HUDEP-2 (cell line): ENCODE measurements at regions not wholly inside any gene's neighbourhood (a gene's known extent, or its start where the extent isn't known, plus 50 kb on each side); places are given as distances from the start of the nearest gene placed in this dataset.
"Not testable (repeated sequence)": the region's sequence is repeated elsewhere in the genome, so short reads cannot be mapped to it uniquely, and the experiment has no call there.

Experiments used
- DNase-seq, 76 experiments: peaks; one replicate each; lab custom pipeline; 2025; ENCODE audit not compliant: unreplicated experiment in 76 of 76; lab: John Stamatoyannopoulos, UW

DNA sequence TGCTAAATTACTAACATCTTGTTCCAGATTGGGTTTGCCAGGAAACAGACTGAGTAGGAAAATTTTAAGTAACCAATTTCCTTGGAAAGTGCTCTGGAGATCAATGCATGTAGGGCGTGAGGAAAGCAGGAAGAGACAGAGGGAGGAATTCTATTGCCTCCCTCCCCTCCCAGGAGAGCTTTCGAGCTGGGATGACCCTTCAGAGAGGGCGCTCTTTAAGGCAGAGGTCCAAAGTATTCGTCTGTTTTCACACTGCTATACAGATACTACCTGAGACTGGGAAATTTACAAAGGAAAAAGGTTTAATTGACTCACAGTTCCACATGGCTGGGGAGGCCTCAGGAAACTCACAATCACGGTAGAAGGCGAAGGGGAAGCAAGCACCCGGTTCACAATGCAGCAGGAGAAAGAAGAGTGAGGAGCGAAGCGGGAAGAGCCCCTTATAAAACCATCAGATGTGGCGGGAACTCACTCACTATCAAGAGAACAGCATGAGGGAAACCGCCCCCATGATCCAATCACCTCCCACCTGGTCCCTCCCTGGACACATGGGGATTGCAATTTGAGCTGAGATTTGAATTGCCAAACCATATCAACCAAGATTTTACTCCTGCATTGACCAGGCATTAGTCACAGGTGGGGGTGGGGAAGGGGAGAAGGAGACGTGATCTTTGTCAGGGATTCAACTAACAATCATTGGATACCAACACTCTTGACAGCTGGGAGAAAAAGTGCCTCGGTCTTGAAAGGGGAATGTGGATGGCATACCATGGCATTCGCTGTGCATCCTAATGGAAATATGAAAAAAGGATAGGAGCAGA is 63.8 kb downstream of the SLITRK2 start:
- DNase-seq, result no peak

DNA sequence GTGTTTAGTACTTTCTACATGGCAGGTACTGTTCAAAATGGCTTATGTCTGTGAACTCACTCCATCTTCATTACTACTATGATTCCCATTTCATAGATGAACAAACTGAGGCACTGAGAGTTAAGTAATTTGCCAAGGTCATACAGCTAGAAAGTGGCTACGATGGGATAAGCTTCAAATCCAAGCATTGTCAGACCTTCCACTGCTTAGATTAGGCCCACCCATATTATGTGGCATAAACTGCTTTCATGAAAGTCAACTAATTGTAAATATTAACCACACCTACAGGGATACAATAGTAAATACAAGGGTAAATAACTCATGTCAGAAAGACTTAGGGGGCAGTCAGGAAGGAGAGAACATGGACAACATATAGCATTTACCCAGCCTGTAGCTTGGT is 68.8 kb downstream of the SLITRK2 start:
- no peak for DNase-seq

DNA sequence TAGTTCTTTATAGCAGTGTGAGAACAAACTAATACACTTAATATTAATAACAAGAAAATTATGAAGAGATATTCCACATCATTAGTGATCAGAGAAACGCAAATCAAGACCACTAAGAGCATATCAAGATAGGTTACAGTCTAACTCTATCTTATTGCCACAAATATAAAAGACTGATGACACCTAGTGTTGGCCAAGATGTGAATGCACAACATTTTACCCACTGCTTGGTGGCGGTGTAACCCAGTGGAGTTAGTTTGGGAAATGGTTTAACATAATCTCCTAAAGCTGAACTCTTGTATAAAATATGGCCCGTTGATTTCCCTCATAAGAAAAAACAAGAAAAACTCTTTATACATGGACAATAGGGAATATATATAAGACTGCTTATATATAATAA is 92.4 kb downstream of the SLITRK2 start:
- no peak for DNase-seq

DNA sequence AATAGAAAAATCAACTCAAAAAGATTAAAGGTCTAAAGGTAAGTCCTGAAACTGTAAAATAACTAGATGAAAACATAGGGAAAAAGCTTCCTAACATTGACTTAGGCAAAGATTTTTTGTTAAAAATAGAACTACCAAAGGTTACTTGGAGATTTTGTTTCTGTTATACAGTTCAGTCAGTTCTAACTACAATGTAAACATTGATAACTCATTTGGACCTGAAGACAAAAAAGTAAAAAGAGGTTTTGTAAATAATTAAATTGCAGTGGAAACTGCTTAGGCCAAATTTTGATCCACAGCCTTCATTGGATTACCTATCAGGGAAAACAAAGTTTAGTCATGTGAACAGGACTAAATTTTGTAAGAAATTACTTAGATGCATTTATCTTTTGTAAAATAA is 101.8 kb downstream of the SLITRK2 start:
- DNase-seq, result no peak

DNA sequence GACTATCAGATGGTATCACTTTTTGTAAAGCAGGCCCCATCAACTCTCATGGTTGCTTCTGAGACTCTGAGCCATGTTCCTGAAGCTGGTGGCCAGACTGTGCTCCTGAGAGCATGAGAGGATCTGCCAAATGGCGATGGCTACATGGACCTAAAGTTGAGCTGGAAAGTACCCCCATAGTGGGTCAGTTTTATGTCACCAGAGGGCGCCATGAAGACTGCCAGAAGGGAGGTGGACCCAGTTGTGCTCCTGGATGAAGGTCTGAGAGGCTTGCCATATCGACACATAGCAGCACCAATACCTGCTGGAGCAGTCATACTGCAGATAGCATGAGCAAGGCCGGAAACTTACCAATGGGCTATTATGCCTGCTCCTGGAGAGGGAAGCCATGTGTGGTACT is 105.7 kb downstream of the SLITRK2 start:
- DNase-seq, result no peak

DNA sequence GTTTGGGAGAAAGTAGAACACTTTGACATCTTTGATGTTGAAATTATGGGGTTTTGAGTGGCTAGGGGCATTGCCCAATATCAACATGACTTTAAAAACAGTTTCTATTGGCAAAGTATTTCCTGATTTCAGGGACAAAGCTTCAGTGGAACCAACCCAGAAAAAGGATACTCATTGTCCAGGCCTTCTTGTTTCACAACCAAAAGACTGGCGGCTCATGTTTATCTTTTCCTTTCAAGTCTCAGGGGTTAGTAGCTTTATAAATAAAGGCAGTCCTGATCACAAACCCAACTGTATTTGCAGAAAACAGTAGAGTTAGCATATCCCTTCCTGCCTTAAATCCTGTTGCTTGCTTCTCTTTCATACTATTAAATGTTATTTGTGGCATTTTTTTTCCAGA is 119.1 kb downstream of the SLITRK2 start:
- no peak for DNase-seq

DNA sequence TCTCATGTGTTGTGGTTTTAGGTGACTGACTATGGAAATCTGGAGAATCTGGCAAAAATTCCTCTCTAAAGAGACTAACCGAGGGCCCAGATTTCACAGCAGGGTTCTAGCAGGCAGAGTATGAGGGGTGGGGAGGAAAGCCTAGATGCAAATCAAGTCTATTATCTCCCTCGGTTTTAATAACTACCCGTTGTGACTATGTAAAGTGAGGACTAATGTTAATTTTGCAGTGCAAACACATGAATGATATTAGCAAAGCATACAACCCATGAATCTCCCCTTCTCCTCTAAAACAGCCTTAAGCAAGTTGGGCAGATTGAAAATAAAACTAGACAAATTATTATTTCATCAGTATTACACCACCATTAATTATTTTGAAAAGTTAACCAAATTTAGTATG is 131.4 kb downstream of the SLITRK2 start:
- DNase-seq, result no peak

DNA sequence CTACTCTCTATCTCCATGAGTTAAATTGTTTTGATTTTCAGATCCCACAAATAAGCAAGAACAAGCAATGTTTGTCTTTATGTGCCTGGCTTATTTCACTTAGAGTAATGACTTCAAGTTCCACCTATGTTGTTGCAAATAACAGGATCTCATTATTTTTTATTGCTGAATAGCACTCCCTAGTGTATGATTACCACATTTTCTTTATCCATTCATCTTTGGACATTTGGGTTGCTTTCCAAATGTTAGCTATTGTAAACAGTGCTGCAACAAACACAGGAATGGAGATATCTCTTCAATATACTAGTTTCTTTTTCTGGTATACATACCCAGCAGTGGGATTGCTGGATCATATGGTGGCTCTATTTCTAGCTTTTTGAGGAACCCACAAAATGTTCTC is 136.0 kb downstream of the SLITRK2 start:
- DNase-seq, result no peak

DNA sequence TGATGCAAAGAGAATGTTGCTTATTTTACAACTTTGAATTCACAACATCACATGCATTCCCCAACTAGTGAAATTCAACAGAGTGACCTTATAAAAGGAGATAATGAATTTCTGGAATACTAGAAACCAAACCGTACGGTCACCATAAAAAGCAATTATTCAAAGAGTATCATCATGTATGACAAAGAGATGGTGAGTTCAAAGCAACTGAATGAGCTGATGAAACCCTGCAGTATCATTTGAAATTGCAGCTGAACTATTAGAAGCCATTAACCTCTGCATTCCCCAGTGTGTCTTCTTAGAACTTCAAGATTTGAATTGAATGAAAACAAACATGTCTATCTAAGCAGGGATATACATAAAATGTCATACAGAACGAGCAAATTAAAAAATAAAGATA is 172.4 kb downstream of the SLITRK2 start:
- no peak for DNase-seq

DNA sequence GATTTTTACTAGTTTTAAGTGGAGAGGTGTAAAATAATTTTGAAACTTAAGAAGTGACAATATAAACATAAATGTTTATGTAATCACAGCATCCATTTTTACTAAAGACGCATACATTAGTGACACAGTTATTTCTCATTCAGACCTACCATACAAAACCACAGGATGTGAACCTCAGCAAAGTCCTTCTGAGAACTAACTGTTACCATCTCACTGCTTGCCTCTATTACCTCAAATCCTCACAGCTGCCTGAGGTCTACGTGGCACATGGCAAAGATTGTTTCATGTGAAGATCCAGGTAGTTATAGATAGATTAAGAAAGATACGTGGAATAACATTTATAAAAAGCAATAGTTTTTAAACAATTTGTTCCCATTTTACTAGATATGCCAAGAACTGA is 189.0 kb downstream of the SLITRK2 start:
- DNase-seq, result no peak

DNA sequence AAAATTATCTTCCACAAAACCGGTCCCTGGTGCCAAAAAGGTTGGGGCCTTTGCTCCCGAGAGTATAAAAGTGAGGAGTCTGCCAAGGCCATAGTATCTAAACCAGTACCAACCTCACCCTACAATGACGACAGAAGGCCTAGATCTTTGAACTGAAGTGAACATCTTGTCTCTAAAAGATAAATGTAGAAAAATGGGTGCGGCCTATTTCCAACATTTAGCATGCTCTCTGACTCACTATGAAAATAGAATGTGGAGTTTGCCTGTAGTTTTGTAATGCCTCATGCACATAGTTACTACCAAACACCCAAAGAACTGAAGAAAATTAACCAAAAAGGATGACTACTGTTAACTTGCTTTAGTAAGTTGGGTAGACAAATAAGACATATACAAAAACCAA is 218.4 kb downstream of the SLITRK2 start:
- no peak for DNase-seq

DNA sequence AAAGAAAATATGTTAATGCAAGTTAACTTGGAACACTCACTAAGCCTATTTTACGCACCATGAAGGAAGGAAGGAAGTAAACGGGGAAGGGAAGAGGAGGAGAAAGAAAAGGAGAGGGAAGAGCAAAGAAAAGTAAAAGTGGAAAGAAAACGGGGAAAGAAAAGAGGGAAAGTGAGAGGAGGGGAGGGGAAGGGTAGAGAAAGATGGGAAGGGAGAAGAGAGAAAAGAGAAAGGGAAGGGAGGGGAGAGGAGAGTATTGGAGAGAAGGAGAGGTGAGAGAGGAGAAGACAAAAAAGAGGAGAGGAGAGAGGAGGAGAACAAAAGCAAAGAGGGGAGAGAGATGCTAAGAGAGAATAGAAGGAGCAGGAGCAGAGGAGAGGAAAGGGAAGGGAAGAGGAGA is 224.1 kb downstream of the SLITRK2 start:
- no peak for DNase-seq

DNA sequence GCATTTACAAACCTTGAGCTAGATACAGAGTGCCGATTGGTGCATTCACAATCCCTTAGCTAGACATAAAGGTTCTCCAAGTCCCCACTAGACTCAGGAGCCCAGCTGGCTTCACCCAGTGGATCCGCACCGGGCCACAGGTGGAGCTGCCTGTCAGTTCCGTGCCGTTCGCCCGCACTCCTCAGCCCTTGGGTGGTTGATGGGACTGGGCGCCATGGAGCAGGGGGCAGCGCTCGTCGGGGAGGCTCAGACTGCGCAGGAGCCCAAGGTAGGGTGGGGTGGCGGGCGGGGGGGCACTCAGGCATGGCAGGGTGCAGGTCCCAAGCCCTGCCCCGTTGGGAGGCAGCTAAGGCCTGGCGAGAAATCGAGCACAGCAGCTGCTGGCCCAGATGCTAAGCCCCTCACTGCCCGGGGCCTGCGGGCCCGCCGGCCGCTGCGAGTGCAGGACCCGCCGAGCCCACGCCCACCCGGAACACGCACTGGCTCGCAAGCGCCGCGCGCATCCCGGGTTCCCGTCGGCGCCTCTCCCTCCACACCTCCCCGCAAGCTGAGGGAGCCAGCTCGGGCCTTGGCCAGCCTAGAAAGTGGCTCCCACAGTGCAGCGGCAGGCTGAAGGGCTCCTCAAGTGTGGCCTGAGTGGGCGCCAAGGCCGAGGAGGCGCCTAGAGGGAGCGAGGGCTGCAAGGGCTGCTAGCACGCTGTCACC is 228.5 kb downstream of the SLITRK2 start:
- not testable (repeated sequence) for DNase-seq

DNA sequence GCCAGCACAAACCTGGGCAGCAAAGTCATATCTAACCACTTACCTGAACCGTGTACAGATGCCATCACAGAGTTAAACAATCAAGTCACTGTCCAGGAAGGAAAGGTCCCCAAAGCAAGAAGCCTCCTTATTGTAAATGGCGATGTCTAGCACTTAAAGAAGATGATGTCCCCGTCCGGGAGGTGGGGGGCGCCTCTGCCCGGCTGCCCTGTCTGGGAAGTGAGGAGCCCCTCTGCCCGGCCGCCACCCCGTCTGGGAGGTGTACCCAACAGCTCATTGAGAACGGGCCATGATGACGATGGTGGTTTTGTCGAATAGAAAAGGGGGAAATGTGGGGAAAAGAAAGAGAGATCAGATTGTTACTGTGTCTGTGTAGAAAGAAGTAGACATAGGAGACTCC is 231.9 kb downstream of the SLITRK2 start:
- not testable (repeated sequence) for DNase-seq

DNA sequence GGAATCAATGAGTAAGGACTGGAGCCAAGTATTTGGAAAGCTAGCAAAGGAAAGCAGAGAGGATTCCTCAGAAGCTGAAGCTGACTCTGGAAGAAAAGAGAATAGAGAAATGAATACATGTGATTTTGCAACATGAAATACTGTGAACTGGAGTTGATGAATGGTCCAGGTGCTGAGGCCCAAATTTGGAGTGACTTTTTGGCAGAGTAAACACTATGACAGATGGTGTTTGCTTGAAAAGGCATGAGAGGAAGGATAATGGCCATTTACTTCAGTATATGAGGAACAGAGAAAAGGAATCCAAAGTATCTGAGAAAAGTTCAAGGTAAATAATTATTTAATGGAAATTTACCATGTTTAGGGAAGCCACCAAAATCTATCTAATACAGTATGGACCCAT is 236.7 kb downstream of the SLITRK2 start:
- DNase-seq, result no peak

DNA sequence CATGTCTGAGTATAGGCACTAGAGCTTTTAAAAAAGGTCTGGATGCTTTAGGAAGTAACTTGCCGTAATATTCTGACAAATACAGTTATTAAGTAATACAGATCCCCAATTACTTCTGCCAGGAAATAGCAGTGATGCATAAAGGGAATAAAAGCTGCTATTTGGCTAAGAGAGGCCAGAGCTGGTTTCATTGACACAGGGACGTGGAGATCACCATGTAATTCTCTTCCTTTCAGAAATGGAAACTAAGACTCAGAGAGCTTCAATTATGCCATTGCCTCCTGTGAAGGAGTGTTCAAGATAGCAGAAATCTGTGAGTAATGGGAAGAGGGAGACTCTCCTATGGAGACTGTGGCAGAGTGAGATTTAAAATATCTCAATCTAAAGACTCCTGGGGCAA is 238.1 kb downstream of the SLITRK2 start:
- DNase-seq, result no peak

DNA sequence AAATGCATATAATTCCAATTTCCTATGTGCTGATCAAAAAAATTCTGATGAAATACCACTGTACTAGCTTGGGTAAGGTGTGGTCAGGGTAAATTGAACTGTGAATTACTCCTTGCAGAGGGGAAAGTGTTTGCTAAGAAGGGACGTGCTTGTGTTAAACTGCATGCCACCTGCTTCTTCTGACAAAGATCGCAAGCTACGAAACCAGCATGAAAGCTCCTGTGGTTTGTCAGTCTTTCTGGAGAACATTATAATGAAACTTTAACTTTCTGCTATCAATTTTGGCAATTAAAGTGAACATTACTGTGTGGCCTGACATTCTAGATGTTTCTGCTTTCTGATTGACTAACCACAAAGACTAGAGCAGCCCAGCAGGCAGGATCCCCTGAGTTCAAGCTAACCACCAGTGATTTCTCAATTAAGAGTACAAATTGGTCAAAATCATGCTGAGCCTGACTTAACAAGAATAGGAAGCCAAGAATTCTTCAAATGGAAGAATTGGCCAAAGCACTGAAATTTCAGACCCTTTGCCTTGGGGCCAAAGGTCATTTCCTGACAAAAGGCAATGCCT is 239.0 kb downstream of the SLITRK2 start:
- DNase-seq, result no peak

DNA sequence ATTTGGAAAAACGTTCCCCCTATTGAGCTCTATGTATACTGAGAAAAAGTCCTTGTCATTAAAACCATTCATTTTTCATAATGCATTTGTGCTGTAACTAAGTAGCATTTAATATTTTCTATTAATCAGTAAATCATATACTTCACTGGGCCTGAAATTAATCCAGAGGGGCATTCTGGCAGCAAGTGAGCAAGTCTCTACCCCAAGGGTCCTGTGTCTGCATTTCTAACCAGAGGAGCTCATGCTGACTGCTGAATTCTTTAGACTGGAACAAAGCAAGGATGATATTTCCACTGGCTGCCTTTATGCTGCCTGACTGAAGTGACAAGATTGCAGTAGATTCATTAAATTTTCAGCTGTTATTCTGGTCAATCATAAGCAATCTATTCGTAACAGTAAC is 246.5 kb downstream of the SLITRK2 start:
- DNase-seq, result no peak

DNA sequence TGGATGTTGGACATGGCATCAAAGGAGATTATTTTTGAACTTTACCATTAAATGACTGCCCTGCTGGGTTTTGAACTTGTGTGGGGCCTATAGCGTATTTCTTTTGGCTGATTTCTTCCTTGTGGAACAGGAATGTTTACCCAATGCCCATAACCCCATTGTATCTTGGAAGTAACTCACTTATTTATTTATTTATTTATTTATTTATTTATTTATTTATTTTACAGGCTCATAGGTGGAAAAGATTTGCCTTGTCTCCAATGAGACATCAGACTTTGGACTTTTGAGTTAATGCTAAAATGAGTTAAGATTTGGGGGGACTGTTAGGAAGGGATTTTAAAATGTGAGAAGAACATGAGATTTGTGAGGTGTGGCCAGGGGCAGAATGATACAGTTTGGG is 273.1 kb downstream of the SLITRK2 start:
- DNase-seq, result no peak

DNA sequence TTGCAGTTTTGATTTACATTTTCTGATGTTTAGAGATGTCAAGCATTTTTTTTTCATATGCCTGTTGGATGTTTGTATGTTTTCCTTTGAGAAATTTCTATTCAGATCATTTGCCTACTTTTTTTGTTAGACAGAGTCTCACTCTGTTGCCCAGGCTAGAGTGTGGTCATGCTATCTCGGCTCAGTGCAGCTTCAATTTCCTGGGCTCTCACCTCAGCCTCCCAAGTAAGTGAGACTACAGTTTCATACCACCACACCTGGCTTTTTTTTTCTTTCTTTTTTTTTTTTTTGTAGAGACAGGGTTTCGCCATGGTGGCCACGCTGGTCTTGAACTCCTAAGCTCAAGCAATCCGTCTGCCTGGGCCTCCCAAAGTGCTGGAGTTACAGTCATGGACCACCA is 291.7 kb downstream of the SLITRK2 start:
- no peak for DNase-seq

DNA sequence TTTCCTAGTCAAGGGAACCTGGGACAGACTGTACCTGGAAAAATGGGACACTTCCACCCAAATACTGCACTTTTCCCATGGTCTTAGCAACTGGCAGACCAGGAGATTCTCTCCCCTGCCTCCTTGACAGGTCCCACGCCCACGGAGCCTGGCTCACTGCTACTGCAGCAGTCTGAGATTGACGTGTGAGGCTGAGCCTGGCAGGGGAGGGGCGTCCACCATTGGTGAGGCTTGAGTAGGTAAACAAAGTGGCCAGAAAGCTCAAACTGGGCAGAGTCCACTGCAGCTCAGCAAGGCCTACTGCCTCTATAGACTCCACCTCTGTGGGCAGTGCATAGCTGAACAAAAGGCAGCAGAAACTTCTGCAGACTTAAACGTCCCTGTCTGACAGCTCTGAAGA is 301.4 kb downstream of the SLITRK2 start:
- DNase-seq, result not testable (repeated sequence)

DNA sequence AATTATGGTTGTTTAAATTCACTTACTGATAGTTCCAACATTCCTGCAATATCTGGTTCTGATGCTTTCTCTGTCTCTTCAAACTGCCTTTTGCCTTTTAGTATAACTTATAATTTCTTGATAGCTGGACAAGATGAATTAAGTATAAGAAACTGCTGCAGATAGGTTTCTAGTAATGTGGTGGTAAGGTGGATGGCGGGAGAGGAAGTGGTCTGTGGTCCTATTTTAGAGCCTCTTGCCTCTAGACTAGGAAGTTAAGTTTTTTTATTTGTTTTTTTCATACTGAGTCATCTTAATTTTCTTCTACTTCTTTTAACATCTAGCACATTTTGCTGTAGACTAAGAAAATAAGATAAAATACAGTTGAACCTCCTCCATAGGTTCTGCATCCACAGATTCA is 310.0 kb downstream of the SLITRK2 start:
- no peak for DNase-seq
